ENCODE measurements at regions not wholly inside any gene's neighbourhood (a gene's known extent, or its start where the extent isn't known, plus 50 kb on each side); places are given as distances from the start of the nearest gene placed in this dataset.

GRCh38 chr13:103953859-103954258, 887.6 kb upstream of the SLC10A2 start:
- Histone ChIP-seq H3K27ac (no peak overlapping the region; the same call in 1 of the 2 replicates), H3K27me3 (ENCODE audit: insufficient read depth, low read depth, severe bottlenecking) (no peaks in the 10 kb centered on the region), H3K4me3 (ENCODE audit: low read depth, low read length) (no peak overlapping the region), H3K9me3 (ENCODE audit: severe bottlenecking) (no peaks in the 10 kb centered on the region), H3K36me3 (no peaks in the 10 kb centered on the region)
- no peak for DNase-seq
- TF ChIP-seq CTCF (IDR thresholded peaks at IDR 0.05; ENCODE audit: low read depth, low read length) = no peak

- TF ChIP-seq CTCF (IDR thresholded peaks at IDR 0.05; ENCODE audit: low read depth, low read length) = no peak
- no peak overlapping the region for H3K27ac ChIP-seq
- no peaks in the 10 kb centered on the region for H3K27me3 ChIP-seq (ENCODE audit: insufficient read depth, low read depth, severe bottlenecking)
- no peak for DNase-seq
- no peaks in the 10 kb centered on the region for H3K36me3 ChIP-seq
- no peaks in the 10 kb centered on the region for H3K9me3 ChIP-seq (ENCODE audit: severe bottlenecking)
- H3K4me3 ChIP-seq (ENCODE audit: low read depth, low read length) = no peak overlapping the region
Measured at GRCh38 chr13:103952183-103952582, 886.0 kb upstream of the SLC10A2 start.

GRCh38 chr13:103948426-103948825, 882.2 kb upstream of the SLC10A2 start:
- TF ChIP-seq CTCF (IDR thresholded peaks at IDR 0.05; ENCODE audit: low read depth, low read length) = no peak
- Histone ChIP-seq H3K9me3 (ENCODE audit: severe bottlenecking) (no peaks in the 10 kb centered on the region), H3K27me3 (ENCODE audit: insufficient read depth, low read depth, severe bottlenecking) (no peaks in the 10 kb centered on the region), H3K36me3 (no peaks in the 10 kb centered on the region), H3K4me3 (ENCODE audit: low read depth, low read length) (no peak overlapping the region), H3K27ac (no peak overlapping the region)
- DNase-seq = no peak

GRCh38 chr13:103945836-103946235, 879.6 kb upstream of the SLC10A2 start:
- no peaks in the 10 kb centered on the region for H3K27me3 ChIP-seq (ENCODE audit: insufficient read depth, low read depth, severe bottlenecking)
- TF ChIP-seq CTCF (IDR thresholded peaks at IDR 0.05; ENCODE audit: low read depth, low read length) = no peak
- H3K36me3 ChIP-seq = no peaks in the 10 kb centered on the region
- no peaks in the 10 kb centered on the region for H3K9me3 ChIP-seq (ENCODE audit: severe bottlenecking)
- no peak overlapping the region for H3K4me3 ChIP-seq (ENCODE audit: low read depth, low read length)
- H3K27ac ChIP-seq = no peak overlapping the region
- DNase-seq = no peak

- Histone ChIP-seq H3K27me3 (ENCODE audit: insufficient read depth, low read depth, severe bottlenecking) (no peaks in the 10 kb centered on the region), H3K9me3 (ENCODE audit: severe bottlenecking) (peaks cover 5% of the 10 kb centered on the region), H3K4me3 (ENCODE audit: low read depth, low read length) (no peak overlapping the region), H3K27ac (no peak overlapping the region), H3K36me3 (no peaks in the 10 kb centered on the region)
- DNase-seq = no peak
- TF ChIP-seq CTCF (IDR thresholded peaks at IDR 0.05; ENCODE audit: low read depth, low read length) = no peak
Measured at GRCh38 chr13:103941506-103942140, 875.4 kb upstream of the SLC10A2 start.

- no peaks in the 10 kb centered on the region for H3K36me3 ChIP-seq
- no peak overlapping the region for H3K27ac ChIP-seq
- H3K9me3 ChIP-seq (ENCODE audit: severe bottlenecking) = peaks cover 9% of the 10 kb centered on the region
- H3K4me3 ChIP-seq (ENCODE audit: low read depth, low read length) = no peak overlapping the region
- DNase-seq = no peak
- H3K27me3 ChIP-seq (ENCODE audit: insufficient read depth, low read depth, severe bottlenecking) = no peaks in the 10 kb centered on the region
- TF ChIP-seq CTCF (IDR thresholded peaks at IDR 0.05; ENCODE audit: low read depth, low read length) = no peak
Measured at GRCh38 chr13:103935117-103935516, 868.9 kb upstream of the SLC10A2 start.
